Activated naive CD8-positive, alpha-beta T cell (primary cell): ENCODE measurements at regions not wholly inside any gene's neighbourhood (a gene's known extent, or its start where the extent isn't known, plus 50 kb on each side); places are given as distances from the start of the nearest gene placed in this dataset.

Experiments
- H3K27ac Mint-ChIP-seq: one replicate; pipeline ENCODE4 v1.8.0; 2021; ENCODE audit warnings: mixed read lengths
- H3K27me3 Mint-ChIP-seq: one replicate; pipeline ENCODE4 v1.8.0; 2021; ENCODE audit warnings: mixed read lengths
- H3K36me3 Mint-ChIP-seq: one replicate; pipeline ENCODE4 v1.8.0; 2021; ENCODE audit warnings: mixed read lengths
- H3K4me1 Mint-ChIP-seq: one replicate; pipeline ENCODE4 v1.8.0; 2021; ENCODE audit warnings: low read depth, mixed read lengths
- H3K4me3 Mint-ChIP-seq: one replicate; pipeline ENCODE4 v1.8.0; 2021; ENCODE audit warnings: mild to moderate bottlenecking, mixed read lengths
- H3K9me3 Mint-ChIP-seq: one replicate; pipeline ENCODE4 v1.8.0; 2021; ENCODE audit warnings: low read depth, mixed read lengths

DNA sequence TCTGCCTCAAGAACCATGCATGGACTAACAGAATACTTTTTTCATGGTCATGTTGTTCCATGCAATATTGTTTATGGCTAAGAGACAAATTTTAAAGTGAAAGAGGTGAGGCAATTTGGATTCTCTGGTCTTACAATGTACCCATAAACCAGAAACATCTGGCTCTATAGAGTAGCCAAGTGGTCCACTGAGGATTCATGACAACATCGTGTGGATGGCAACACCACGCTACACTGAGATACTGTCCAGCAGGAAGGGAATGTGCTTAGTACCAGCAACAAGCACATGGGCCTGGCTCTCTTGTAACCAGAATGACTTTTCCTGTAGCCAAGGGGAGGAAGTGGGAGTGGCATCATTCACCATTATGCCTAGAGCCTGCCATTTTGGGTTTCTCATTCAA lies 218.2 kb downstream of the GADD45G start:
- H3K27me3 Mint-ChIP-seq: peaks cover 1% of the 10 kb centered on the region
- H3K27ac Mint-ChIP-seq: no peak overlapping the region
- H3K4me1 Mint-ChIP-seq: peaks cover 12% of the 10 kb centered on the region
- no peaks in the 10 kb centered on the region for H3K9me3 Mint-ChIP-seq
- H3K4me3 Mint-ChIP-seq: no peak overlapping the region
- H3K36me3 Mint-ChIP-seq: no peaks in the 10 kb centered on the region

DNA sequence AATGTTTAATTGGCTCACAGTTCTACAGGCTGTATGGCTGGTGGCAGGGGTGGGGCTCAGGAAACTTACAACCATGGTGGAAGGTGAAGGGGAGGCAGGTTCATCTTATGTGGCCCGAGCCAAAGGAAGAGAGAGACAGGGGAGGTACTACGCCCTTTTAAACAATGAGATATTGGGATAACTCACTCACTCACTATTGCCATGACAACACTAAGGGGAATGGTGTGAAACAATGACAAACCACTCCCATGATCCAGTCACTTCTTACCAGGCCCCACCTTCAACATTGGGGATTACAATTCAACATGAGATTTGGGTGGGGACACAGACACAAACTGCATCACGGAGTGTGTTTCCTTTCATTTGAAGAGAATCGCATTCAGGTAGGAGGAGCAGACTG lies 220.9 kb downstream of the GADD45G start:
- peaks cover 2% of the 10 kb centered on the region for H3K36me3 Mint-ChIP-seq
- H3K27me3 Mint-ChIP-seq: no peaks in the 10 kb centered on the region
- peaks cover 8% of the 10 kb centered on the region for H3K9me3 Mint-ChIP-seq
- no peak overlapping the region for H3K27ac Mint-ChIP-seq
- H3K4me1 Mint-ChIP-seq: peaks cover 17% of the 10 kb centered on the region
- no peak overlapping the region for H3K4me3 Mint-ChIP-seq

DNA sequence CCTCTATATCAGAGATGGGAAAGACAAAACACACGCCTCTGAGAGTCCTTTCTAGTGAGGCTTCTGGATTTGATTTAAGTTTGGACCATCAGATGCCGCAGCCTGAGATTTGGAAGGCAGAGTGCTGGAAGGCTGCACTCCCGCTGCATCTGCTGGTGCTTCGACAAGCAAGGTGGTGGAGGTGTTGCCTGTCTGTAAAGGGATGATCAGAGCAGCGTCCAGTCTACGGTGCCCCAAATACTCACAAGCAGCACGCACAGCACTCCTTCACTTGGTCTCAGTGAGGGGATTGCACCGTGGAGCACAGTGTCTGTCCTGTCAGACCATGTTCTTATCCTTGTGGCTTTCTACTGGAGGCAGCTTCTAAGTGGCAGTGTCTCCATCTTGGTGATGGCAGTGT lies 221.4 kb downstream of the GADD45G start:
- H3K4me1 Mint-ChIP-seq: peaks cover 17% of the 10 kb centered on the region
- no peak overlapping the region for H3K4me3 Mint-ChIP-seq
- no peaks in the 10 kb centered on the region for H3K27me3 Mint-ChIP-seq
- H3K27ac Mint-ChIP-seq: no peak overlapping the region
- peaks cover 12% of the 10 kb centered on the region for H3K9me3 Mint-ChIP-seq
- H3K36me3 Mint-ChIP-seq: peaks cover 4% of the 10 kb centered on the region

DNA sequence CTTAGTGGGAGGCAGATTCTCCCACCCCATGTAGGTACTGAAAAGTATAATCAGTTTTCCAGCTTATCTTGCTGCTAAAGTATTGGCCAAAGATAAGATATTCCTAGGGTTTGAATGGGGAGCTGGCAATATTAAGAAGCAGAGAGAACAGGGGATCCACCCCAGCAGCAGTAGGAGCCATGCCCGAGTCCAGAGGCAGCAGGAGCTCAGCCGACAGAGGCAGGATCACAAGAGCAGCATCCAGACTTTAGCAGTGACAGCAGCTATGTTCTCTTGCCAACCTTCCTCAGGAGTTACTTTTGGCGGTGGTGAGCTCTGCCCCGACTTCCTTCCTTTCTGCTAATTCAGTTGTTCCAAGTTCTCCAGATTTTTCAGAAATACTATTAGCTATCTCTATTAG lies 224.5 kb downstream of the GADD45G start:
- Mint-ChIP-seq H3K36me3 (peaks cover 4% of the 10 kb centered on the region), H3K27me3 (no peaks in the 10 kb centered on the region), H3K4me3 (no peak overlapping the region), H3K4me1 (peaks cover 17% of the 10 kb centered on the region), H3K27ac (no peak overlapping the region), H3K9me3 (peaks cover 12% of the 10 kb centered on the region)

DNA sequence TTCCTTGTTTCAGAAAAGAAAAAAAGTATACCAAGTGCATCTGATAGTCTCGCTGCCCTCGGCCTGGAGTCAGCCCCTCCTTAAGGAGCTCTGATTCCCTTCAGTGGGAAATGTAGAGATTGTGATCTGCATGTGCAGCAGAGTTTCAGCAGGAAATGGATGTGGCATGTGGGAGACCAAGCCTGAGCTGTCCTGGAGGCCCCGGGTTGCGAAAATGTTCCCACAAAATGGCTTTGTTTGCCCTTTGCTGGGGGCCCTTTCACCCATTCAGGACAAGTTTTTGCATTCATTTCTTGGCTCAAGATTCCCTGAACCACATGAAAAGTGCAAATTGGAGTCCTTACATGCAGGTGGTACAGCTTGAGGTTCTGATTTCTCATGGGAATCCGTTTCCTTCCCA lies 230.9 kb downstream of the GADD45G start:
- H3K27ac Mint-ChIP-seq: no peak overlapping the region
- H3K9me3 Mint-ChIP-seq: peaks cover 3% of the 10 kb centered on the region
- no peaks in the 10 kb centered on the region for H3K27me3 Mint-ChIP-seq
- no peaks in the 10 kb centered on the region for H3K4me1 Mint-ChIP-seq
- no peak overlapping the region for H3K4me3 Mint-ChIP-seq
- H3K36me3 Mint-ChIP-seq: peaks cover 2% of the 10 kb centered on the region

DNA sequence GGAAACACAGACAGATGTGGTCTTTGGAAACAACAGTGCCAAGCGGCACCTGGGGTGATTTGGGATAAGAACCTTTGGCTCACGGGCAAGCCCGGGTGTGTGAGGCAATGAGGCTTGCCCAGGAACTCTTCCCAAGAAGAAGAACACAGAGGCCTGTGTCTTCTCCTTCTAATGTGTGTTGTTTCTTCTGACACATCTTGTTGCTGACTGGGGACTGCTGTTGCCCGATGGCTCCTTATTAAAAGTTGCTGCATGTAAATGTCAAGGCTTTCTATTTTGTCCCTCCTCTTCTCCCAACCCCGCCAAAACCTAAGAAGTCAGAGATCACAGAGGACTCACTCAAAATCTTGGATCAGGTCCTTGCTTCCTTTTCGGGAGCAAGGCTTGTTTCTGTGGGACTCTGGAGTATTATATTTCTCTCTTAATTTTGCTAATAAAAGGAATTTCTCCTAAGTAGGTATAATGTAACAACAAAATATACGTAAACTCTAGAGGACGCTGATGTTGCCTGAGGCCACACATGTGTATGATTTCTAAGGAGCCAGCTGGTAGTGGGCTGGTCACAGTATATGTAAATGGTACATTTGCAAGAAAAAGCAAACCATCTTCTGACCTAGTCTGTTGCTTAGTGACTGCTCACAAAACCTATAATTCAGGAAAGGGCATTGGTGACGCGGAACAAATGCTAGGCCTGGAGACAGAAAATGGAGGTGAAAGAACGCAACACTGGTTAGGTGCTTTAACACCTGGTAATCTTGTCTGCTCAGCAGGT lies 232.5 kb downstream of the GADD45G start:
- peaks cover 4% of the 10 kb centered on the region for H3K27me3 Mint-ChIP-seq
- H3K27ac Mint-ChIP-seq: no peak overlapping the region
- no peaks in the 10 kb centered on the region for H3K36me3 Mint-ChIP-seq
- no peak overlapping the region for H3K4me3 Mint-ChIP-seq
- no peaks in the 10 kb centered on the region for H3K9me3 Mint-ChIP-seq
- no peaks in the 10 kb centered on the region for H3K4me1 Mint-ChIP-seq

DNA sequence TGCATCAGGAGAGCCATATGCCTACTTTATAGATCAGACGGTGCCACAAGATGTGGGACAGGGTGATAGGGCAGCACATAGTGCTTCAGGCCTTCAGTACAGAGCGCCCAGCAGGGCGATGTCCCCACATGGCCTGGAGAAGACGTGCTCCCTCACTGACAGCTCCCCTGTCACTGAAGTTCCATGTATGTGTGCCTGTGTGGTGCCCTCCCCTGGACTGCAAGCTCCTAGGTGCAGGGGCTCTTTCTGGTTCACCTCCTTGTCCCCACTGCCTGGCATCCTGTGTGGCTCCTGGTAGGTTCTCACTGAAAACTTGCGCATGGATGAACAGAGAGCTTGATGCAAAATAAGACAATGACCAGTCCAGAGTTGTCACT lies 233.1 kb downstream of the GADD45G start:
- Mint-ChIP-seq H3K27ac (no peak overlapping the region), H3K27me3 (peaks cover 5% of the 10 kb centered on the region), H3K4me1 (no peaks in the 10 kb centered on the region), H3K36me3 (no peaks in the 10 kb centered on the region), H3K9me3 (no peaks in the 10 kb centered on the region), H3K4me3 (no peak overlapping the region)

DNA sequence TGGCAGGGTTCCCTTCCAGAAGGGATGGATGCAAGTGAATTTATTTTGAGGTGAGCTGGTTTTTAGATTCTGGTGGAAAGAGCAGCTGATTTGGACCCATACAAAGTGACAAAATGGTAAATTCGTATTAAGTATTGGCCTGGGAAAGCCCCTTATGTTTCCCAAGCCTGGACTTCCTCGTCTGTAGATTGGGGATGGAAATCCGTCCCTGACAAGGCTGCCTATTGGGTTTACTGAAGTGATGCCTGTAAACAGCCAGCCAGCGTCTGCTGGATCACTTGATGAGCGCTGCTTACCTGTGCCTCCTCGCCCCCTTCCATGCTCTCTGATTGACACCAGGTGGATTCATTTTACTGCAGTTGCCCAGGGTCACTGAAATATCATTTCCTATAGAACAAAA lies 233.8 kb downstream of the GADD45G start:
- no peaks in the 10 kb centered on the region for H3K36me3 Mint-ChIP-seq

DNA sequence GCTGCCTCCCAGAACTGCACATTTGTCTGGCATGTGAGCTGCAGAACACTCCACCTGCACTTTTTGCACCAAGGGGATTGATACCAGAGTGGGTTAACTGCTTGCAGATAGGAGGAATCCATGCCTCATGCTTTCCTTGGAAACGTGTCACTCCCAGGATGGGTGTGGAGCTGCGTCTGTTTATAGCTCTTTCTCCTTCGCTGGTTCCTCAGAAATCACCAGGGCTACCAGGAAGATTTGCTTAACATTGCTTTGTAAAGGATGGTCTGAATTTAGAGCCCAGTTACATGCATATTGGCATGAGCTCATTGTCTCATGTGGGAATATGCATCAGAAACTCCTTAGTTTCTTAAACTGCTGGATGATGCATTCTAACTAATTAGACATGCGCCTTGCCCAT lies 234.6 kb downstream of the GADD45G start:
- Mint-ChIP-seq H3K27me3 (peaks cover 5% of the 10 kb centered on the region), H3K4me1 (no peaks in the 10 kb centered on the region), H3K27ac (no peak overlapping the region), H3K4me3 (no peak overlapping the region), H3K9me3 (no peaks in the 10 kb centered on the region), H3K36me3 (no peaks in the 10 kb centered on the region)

More for the DNA sequence above, 233.8 kb downstream of the GADD45G start:
- Mint-ChIP-seq H3K4me3 (no peak overlapping the region), H3K27ac (no peak overlapping the region), H3K27me3 (peaks cover 5% of the 10 kb centered on the region), H3K4me1 (no peaks in the 10 kb centered on the region), H3K9me3 (no peaks in the 10 kb centered on the region)

DNA sequence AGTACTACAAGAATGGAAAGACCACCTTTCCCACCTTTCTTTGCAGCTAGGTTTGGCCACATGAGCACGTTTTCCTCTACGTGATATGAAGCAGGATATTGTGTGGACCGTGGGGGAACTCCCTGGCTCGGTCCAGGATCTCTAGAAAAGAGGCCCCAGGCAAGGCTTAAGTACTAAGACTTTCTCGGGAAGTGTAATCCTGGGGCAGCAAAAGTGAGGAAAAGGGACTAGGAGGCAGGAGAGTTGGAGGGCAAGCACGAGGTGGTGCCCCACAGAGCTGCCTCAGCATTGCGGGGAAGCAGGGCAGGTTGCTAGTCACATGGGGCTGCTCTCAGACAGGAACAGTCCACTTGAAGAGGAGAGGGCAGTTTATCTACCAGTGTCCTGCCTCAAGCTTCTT lies 235.1 kb downstream of the GADD45G start:
- Mint-ChIP-seq H3K4me1 (no peaks in the 10 kb centered on the region), H3K27me3 (peaks cover 5% of the 10 kb centered on the region), H3K27ac (no peak overlapping the region)

DNA sequence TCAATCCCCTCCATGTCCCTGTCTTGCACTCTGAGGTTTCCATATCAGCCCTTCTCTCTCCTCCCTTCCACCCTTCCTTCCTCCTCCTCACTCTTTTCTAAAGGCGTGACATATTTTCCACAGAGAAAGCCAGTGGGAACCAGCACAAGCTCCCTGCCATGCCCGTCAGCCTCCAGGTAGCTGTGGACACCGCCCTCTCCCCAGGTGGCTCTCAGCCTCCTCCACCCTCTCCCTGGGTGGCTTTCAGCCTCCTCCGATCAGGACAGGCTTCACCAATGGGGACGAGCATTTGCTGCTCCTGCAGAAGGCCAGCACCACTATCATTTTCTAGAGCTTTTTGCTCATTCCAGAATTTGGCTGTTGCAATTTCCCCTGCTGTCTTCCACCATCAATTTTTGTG lies 236.6 kb downstream of the GADD45G start:
- Mint-ChIP-seq H3K9me3 (no peaks in the 10 kb centered on the region), H3K27me3 (peaks cover 5% of the 10 kb centered on the region), H3K27ac (no peak overlapping the region), H3K36me3 (no peaks in the 10 kb centered on the region), H3K4me1 (no peaks in the 10 kb centered on the region), H3K4me3 (no peak overlapping the region)

More for the DNA sequence above, 235.1 kb downstream of the GADD45G start:
- Mint-ChIP-seq H3K9me3 (no peaks in the 10 kb centered on the region), H3K4me3 (no peak overlapping the region), H3K36me3 (no peaks in the 10 kb centered on the region)

DNA sequence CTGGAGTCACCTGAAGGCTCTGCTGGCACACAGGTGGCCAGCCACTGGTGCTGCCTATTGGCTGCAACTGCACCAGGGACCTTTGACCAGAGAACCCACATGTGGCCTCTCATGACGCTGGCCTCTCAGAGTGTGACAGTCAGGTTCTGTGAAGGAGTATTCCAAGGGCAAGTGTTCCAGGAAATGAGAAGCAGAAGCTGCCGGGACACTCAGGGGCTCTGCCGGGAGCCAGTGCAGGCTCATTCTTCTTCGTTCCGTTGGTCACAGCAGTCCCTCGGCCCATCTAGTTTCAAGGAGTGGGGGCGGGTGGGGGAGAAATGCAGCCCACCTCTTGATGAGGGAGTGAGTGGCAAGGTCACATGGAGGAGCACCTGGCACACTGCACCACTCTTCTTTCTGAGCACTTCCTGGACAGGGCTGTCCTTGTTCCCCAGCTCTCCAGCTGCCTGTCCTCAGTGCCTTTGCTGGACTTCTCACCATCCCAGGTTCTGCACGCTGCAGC lies 237.5 kb downstream of the GADD45G start:
- no peak overlapping the region for H3K27ac Mint-ChIP-seq
- no peaks in the 10 kb centered on the region for H3K9me3 Mint-ChIP-seq
- H3K36me3 Mint-ChIP-seq: no peaks in the 10 kb centered on the region
- H3K4me3 Mint-ChIP-seq: no peak overlapping the region
- no peaks in the 10 kb centered on the region for H3K4me1 Mint-ChIP-seq
- peaks cover 5% of the 10 kb centered on the region for H3K27me3 Mint-ChIP-seq

DNA sequence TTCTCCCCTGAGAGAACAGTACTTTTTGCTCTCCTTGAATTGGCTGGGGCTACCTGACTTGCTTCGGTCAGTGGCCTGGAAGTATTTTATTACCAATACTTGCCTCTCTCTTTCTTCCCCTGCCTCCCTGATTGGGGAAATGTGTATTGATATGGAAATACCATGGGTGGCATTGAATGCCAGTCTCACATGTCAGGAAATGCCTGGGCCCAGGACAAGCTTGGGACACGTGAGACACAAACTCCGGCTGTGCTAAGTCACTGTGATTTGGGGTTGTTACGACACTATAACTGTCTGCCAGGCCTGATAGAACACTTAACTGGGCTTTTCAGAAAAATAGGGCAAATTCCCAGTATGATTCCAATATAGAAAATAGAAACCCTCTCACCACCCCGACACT lies 238.3 kb downstream of the GADD45G start:
- H3K27me3 Mint-ChIP-seq: peaks cover 5% of the 10 kb centered on the region
- H3K4me3 Mint-ChIP-seq: no peak overlapping the region
- H3K27ac Mint-ChIP-seq: no peak overlapping the region
- H3K9me3 Mint-ChIP-seq: no peaks in the 10 kb centered on the region
- no peaks in the 10 kb centered on the region for H3K36me3 Mint-ChIP-seq
- H3K4me1 Mint-ChIP-seq: no peaks in the 10 kb centered on the region

DNA sequence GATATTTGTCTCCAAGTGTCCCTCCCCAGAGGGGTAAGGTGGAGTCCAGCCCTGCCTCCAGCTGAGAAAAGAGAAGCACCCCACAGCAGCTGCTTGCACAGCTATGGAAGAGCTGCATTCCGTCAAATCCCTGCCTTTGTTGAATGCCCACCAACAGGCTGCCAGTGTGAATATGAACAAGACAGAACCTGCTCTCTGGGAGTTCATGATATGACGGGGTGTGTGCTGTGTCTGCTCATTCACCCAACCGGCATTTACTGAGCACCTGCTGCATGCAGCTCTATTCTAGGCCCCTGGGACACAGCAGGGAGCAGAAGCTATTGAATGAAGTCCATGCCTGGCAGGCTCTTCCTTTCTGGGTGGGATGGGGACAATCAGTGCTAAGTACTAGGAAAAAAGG lies 238.8 kb downstream of the GADD45G start:
- no peak overlapping the region for H3K4me3 Mint-ChIP-seq
- H3K36me3 Mint-ChIP-seq: no peaks in the 10 kb centered on the region
- peaks cover 5% of the 10 kb centered on the region for H3K27me3 Mint-ChIP-seq
- no peaks in the 10 kb centered on the region for H3K9me3 Mint-ChIP-seq
- no peaks in the 10 kb centered on the region for H3K4me1 Mint-ChIP-seq
- no peak overlapping the region for H3K27ac Mint-ChIP-seq

DNA sequence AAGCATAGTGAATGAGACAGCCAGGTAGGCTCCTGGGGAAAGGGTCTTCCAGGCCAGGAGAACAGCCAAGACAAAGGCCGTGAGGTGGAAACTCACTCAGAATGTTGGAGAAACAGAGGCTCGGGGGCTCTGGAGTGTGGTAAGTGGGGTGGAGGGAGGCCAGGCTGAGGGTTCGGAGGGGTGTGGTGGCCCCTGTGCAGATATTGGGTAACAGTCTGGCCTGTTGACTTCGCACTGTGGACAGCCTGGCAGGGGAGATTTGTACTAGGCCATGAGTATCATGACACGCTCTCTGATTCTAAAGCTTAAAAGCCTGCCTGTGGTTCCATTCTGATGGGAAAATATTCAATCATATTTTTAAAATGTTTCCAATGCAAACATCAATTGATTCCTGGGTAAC lies 239.3 kb downstream of the GADD45G start:
- Mint-ChIP-seq H3K36me3 (no peaks in the 10 kb centered on the region), H3K9me3 (no peaks in the 10 kb centered on the region), H3K4me3 (no peak overlapping the region), H3K4me1 (no peaks in the 10 kb centered on the region), H3K27ac (no peak overlapping the region), H3K27me3 (peaks cover 5% of the 10 kb centered on the region)

DNA sequence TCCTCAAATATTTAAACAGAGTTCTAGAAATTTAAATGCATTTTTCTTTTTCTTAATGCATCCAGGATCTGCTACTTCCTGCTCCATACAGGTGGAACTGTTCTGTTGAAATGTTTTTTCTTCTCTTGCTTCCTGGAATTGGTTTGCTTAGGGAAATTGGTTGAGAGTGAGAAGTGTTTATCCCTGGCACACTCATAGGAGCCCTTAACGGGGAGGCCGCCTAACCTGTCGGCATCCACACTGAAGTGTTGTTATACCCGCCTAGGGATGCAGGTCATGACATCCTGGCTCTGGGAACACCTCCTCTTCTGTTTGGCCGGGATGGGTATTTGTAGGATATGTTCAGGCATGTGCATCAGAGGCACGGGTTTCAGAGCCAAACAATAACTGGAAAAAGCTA lies 239.7 kb downstream of the GADD45G start:
- Mint-ChIP-seq H3K9me3 (no peaks in the 10 kb centered on the region), H3K27me3 (peaks cover 5% of the 10 kb centered on the region), H3K36me3 (no peaks in the 10 kb centered on the region), H3K27ac (no peak overlapping the region), H3K4me1 (no peaks in the 10 kb centered on the region), H3K4me3 (no peak overlapping the region)
